HG03378 (cell line): ENCODE measurements at regions not wholly inside any gene's neighbourhood (a gene's known extent, or its start where the extent isn't known, plus 50 kb on each side); places are given as distances from the start of the nearest gene placed in this dataset.
"Not testable (repeated sequence)": the region's sequence is repeated elsewhere in the genome, so short reads cannot be mapped to it uniquely, and the experiment has no call there.

Experiments
- ATAC-seq: cut with Tn5 transposase; IDR thresholded peaks from one replicate; pipeline ENCODE4 v1.9.1; 2021; ENCODE audit warnings: mild to moderate bottlenecking, moderate library complexity; ENCODE audit not compliant: unreplicated experiment

GRCh38 chr12:74676955-74677354 is 139.3 kb downstream of the ATXN7L3B start:
- not testable (repeated sequence) for ATAC-seq

- no peak for ATAC-seq
Measured at GRCh38 chr12:74685385-74685784, 147.8 kb downstream of the ATXN7L3B start.

- ATAC-seq = peak; percentile 75
Measured at GRCh38 chr12:74689071-74689655, 151.5 kb downstream of the ATXN7L3B start.

- ATAC-seq = no peak
Measured at GRCh38 chr12:74689929-74690328, 152.3 kb downstream of the ATXN7L3B start.

- ATAC-seq = no peak
Measured at GRCh38 chr12:74719447-74719846, 181.8 kb downstream of the ATXN7L3B start.

- peak; percentile 60 for ATAC-seq
Measured at GRCh38 chr12:74722709-74723108, 185.1 kb downstream of the ATXN7L3B start.

GRCh38 chr12:74725154-74725553 is 187.5 kb downstream of the ATXN7L3B start:
- ATAC-seq = no peak

GRCh38 chr12:74728006-74728405 is 190.4 kb downstream of the ATXN7L3B start:
- no peak for ATAC-seq

- no peak for ATAC-seq
Measured at GRCh38 chr12:74732164-74732784, 194.6 kb downstream of the ATXN7L3B start.

- no peak for ATAC-seq
Measured at GRCh38 chr12:74732826-74733225, 195.2 kb downstream of the ATXN7L3B start.

- no peak for ATAC-seq
Measured at GRCh38 chr12:74741112-74741511, 203.5 kb downstream of the ATXN7L3B start.

GRCh38 chr12:74747305-74747704 is 209.7 kb downstream of the ATXN7L3B start:
- no peak for ATAC-seq

- ATAC-seq = no peak
Measured at GRCh38 chr12:74751441-74751840, 213.8 kb downstream of the ATXN7L3B start.

- ATAC-seq = no peak
Measured at GRCh38 chr12:74752215-74752614, 214.6 kb downstream of the ATXN7L3B start.

GRCh38 chr12:74770552-74770951 is 232.9 kb downstream of the ATXN7L3B start:
- no peak for ATAC-seq

- no peak for ATAC-seq
Measured at GRCh38 chr12:74775276-74775675, 237.6 kb downstream of the ATXN7L3B start.

GRCh38 chr12:74776378-74776777 is 238.7 kb downstream of the ATXN7L3B start:
- ATAC-seq = no peak

GRCh38 chr12:74780182-74780849 is 242.7 kb downstream of the ATXN7L3B start:
- ATAC-seq = no peak

GRCh38 chr12:74780850-74781241 is 243.2 kb downstream of the ATXN7L3B start:
- not testable (repeated sequence) for ATAC-seq

- ATAC-seq = no peak
Measured at GRCh38 chr12:74781991-74782485, 244.4 kb downstream of the ATXN7L3B start.

GRCh38 chr12:74790931-74791330 is 253.3 kb downstream of the ATXN7L3B start:
- no peak for ATAC-seq

GRCh38 chr12:74791365-74791764 is 253.7 kb downstream of the ATXN7L3B start:
- ATAC-seq = no peak
